ENCODE measurements at regions not wholly inside any gene's neighbourhood (a gene's known extent, or its start where the extent isn't known, plus 50 kb on each side); places are given as distances from the start of the nearest gene placed in this dataset.
"Not testable (repeated sequence)": the region's sequence is repeated elsewhere in the genome, so short reads cannot be mapped to it uniquely, and the experiment has no call there.

DNA sequence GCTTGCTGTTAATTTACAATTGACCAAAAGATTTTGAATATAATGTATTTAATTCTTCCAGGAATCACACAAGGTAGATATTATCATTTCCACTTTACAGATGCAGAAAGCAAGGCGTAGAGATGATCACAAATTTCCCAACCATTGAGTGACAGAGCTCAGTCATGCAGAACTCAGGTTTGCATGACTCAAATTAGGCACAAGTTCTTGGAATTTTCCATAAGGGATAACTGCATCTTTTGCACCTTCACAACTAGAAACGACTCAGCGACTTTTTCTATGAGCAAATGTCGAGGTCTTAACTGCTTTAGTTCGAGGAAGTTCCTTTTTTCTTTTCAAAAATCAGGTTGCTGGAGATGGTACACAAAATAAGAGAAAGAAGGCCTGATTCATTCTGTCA lies 265.5 kb upstream of the PAPPA start (continued):
- TF ChIP-seq SNAPC4 (CRISPR knock-in tag; IDR thresholded peaks at IDR 0.05) (no peak), ZFP1 (CRISPR knock-in tag; IDR thresholded peaks at IDR 0.05) (no peak), CBX2 (IDR thresholded peaks at IDR 0.05; ENCODE audit: low read depth, low read length) (no peak), CBX2 (CRISPR knock-in tag; IDR thresholded peaks at IDR 0.05; ENCODE audit: low read depth) (no peak), ZNF335 (CRISPR knock-in tag; IDR thresholded peaks at IDR 0.05) (no peak), ZNF253 (CRISPR knock-in tag; IDR thresholded peaks at IDR 0.05; ENCODE audit: borderline replicate concordance) (no peak)

DNA sequence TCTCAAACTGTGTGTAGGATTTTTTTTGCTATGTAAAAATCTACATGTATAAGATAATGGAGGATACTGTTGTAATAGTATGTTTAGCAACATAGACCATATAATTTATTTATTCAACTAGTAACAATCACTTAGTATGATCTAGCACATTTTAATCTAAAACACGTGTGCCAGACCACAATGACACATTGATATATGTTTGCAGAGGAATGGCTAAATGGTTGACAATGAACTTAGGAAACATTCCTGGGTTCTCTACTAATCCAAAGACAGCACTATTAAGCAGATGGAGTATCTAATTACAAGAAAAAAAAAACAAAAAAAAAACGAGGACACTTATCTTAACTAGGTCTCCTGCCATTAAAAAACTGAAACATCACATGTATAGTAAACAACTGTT lies 261.7 kb upstream of the PAPPA start:
- in situ Hi-C loops (cut with HindIII; ENCODE audit: extremely low pct_ligation_motif_present, low pct_unique_long_range_greater_than_20kb) (loop anchor here (25.0 kb wide), 1 partner anchor 305 kb away; no protein-coding TSS in a partner anchor), intact Hi-C loops (cut with micrococcal nuclease; ENCODE audit: unreplicated experiment) (no loop called here)
- FAIRE-seq (no peak), ATAC-seq (no peak), DNase-seq (ENCODE audit: low spot score) (no peak)
- ChIA-PET CTCF (ENCODE audit: low intra/inter-chr PET ratio, low total read pairs) (no interaction called here), POLR2A (no interaction called here)
- no peak overlapping the region for H2AFZ ChIP-seq (ENCODE audit: low read length)
- no peak overlapping the region for H3K4me2 ChIP-seq (ENCODE audit: low read depth, low read length)
- H3K4me1 ChIP-seq (ENCODE audit: insufficient read depth, low read length): peaks cover 7% of the 10 kb centered on the region; the same call in 1 of the 2 replicates
- no peaks in the 10 kb centered on the region for H3K9me3 ChIP-seq (ENCODE audit: low read length)
- H3K36me3 ChIP-seq (replicated peaks in 1 of 2; ENCODE audit: control insufficient read depth in 1 of 2, insufficient read depth in 2 of 2, low read length in 2 of 2): no peaks in the 10 kb centered on the region
- BruUV-seq (replicated peaks): no TSS peak
- H3K79me2 ChIP-seq (ENCODE audit: insufficient read depth, low read length): no peaks in the 10 kb centered on the region
- no peak overlapping the region for H3K4me3 ChIP-seq (replicated peaks in 1 of 3; ENCODE audit: insufficient read depth in 1 of 3, low read depth in 2 of 3, low read length in 3 of 3)
- H3K9ac ChIP-seq (ENCODE audit: insufficient read depth, low read depth, low read length): no peak overlapping the region
- H3K27me3 ChIP-seq (ENCODE audit: control insufficient read depth in 1 of 2, insufficient read depth in 2 of 2, low read length in 2 of 2): no peaks in the 10 kb centered on the region
- H4K20me1 ChIP-seq (ENCODE audit: insufficient read depth, low read length): no peaks in the 10 kb centered on the region
- H3K27ac ChIP-seq (ENCODE audit: extremely low read length, insufficient read depth, low read length): no peak overlapping the region
- 1% methylated on average over 2 of the region's 2 CpGs for WGBS (ENCODE audit: low lambda C conversion rate)
- TF ChIP-seq E2F1 (CRISPR knock-in tag; IDR thresholded peaks at IDR 0.05) (no peak), ZNF644 (CRISPR knock-in tag; IDR thresholded peaks at IDR 0.05; ENCODE audit: low read depth) (no peak), XRCC5 (optimal IDR thresholded peaks at IDR 0.05; ENCODE audit: low read length) (no peak)

DNA sequence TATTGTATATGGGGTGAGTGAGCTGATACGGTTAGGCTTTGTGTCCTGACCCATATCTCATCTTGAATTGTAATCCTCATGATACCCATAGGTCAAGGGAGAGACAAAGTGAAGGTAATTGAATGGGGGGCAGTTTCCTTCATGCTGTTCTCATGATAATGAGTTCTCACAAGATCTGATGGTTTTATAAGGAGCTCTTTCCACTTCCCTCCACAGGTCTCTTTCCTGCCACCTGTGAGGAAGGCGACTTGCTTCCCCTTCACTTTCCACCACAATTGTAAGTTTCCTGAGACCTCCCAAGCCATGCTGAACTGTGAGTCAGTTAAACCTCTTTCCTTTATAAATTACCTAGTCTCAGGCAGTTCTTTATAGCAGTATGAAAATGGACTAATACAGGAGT lies 255.1 kb upstream of the PAPPA start:
- H3K4me1 ChIP-seq (ENCODE audit: insufficient read depth, low read length); FAIRE-seq; H3K4me2 ChIP-seq (ENCODE audit: low read depth, low read length); H3K79me2 ChIP-seq (ENCODE audit: insufficient read depth, low read length); H3K36me3 ChIP-seq (replicated peaks in 1 of 2; ENCODE audit: control insufficient read depth in 1 of 2, insufficient read depth in 2 of 2, low read length in 2 of 2); H3K4me3 ChIP-seq (replicated peaks in 1 of 3; ENCODE audit: insufficient read depth in 1 of 3, low read depth in 2 of 3, low read length in 3 of 3); H3K27me3 ChIP-seq (ENCODE audit: control insufficient read depth in 1 of 2, insufficient read depth in 2 of 2, low read length in 2 of 2); H3K9me3 ChIP-seq (ENCODE audit: low read length); ATAC-seq; CTCF ChIA-PET (ENCODE audit: low intra/inter-chr PET ratio, low total read pairs); H4K20me1 ChIP-seq (ENCODE audit: insufficient read depth, low read length); H3K9ac ChIP-seq (ENCODE audit: insufficient read depth, low read depth, low read length); H3K27ac ChIP-seq (ENCODE audit: extremely low read length, insufficient read depth, low read length); H2AFZ ChIP-seq (ENCODE audit: low read length); DNase-seq (ENCODE audit: low spot score); POLR2A ChIA-PET; BruUV-seq (replicated peaks); intact Hi-C loops (cut with micrococcal nuclease; ENCODE audit: unreplicated experiment): not testable (repeated sequence)
- WGBS (ENCODE audit: low lambda C conversion rate): 2% methylated on average over 2 of the region's 2 CpGs
- in situ Hi-C loops (cut with HindIII; ENCODE audit: extremely low pct_ligation_motif_present, low pct_unique_long_range_greater_than_20kb): loop anchor here (25.0 kb wide), 1 partner anchor 311 kb away; no protein-coding TSS in a partner anchor
